HAP-1 (cell line): ENCODE measurements at regions not wholly inside any gene's neighbourhood (a gene's known extent, or its start where the extent isn't known, plus 50 kb on each side); places are given as distances from the start of the nearest gene placed in this dataset.
"Not testable (repeated sequence)": the region's sequence is repeated elsewhere in the genome, so short reads cannot be mapped to it uniquely, and the experiment has no call there.

Source experiments
- DNase-seq, 2 experiments: peaks; one replicate each; pipeline ENCODE4 v3.0.0-alpha.2; 2016 to 2020; ENCODE audit warnings: low spot score in 2 of 2
- H3K27me3 ChIP-seq: fragments of 250-450 bp; sonication (Bioruptor Pico); 2 replicates; pipeline ENCODE4 v1.5.1; 2020; ENCODE audit warnings: low read depth, mild to moderate bottlenecking, moderate library complexity
- H3K36me3 ChIP-seq: fragments of 250-450 bp; sonication (Bioruptor Pico); replicated peaks from 2 replicates; pipeline ENCODE4 v1.5.1; 2020; ENCODE audit warnings: mild to moderate bottlenecking
- H3K4me1 ChIP-seq: fragments of 250-450 bp; sonication (Bioruptor Pico); 2 replicates; pipeline ENCODE4 v1.5.1; 2020; ENCODE audit warnings: mild to moderate bottlenecking
- H3K4me3 ChIP-seq: fragments of 250-450 bp; sonication (Bioruptor Pico); 2 replicates; pipeline ENCODE4 v1.5.1; 2020; ENCODE audit warnings: mild to moderate bottlenecking, moderate library complexity
- H3K9me3 ChIP-seq: fragments of 250-450 bp; sonication (Bioruptor Pico); 2 replicates; pipeline ENCODE4 v1.5.1; 2020; ENCODE audit warnings: mild to moderate bottlenecking, moderate library complexity
- in situ Hi-C: fragments of 300-500 bp; cut with MboI; formaldehyde crosslinking; loops from 3 replicates; pipeline ENCODE4 v1.14.3; 2020; ENCODE audit warnings: low sequenced_read_pairs, inconsistent platforms, mixed read lengths

DNA sequence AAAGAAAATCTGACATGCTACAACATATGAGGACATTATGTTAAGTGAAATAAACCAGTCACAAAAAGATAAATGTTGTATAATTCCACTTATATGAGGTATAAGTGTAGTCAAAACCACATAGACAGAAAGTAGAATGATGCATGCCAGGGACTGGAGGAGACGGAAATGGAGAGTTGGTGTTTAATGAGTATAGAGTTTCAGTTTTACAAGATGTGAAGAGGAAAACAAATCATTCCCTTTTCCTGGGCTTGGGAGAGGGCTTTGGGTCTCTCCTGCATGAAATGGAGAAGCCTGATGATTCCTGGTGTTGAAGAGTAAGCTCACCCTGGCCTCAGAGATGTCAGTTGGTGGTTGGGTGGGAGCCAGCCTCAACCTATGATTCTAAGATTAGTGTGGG, 158.4 kb upstream of the PLXNC1 start:
- Histone ChIP-seq H3K4me1 (no peaks in the 10 kb centered on the region), H3K27me3 (no peaks in the 10 kb centered on the region), H3K36me3 (no peaks in the 10 kb centered on the region), H3K4me3 (no peak overlapping the region), H3K9me3 (no peaks in the 10 kb centered on the region)
- DNase-seq = no peak
- in situ Hi-C loops = no loop called here

DNA sequence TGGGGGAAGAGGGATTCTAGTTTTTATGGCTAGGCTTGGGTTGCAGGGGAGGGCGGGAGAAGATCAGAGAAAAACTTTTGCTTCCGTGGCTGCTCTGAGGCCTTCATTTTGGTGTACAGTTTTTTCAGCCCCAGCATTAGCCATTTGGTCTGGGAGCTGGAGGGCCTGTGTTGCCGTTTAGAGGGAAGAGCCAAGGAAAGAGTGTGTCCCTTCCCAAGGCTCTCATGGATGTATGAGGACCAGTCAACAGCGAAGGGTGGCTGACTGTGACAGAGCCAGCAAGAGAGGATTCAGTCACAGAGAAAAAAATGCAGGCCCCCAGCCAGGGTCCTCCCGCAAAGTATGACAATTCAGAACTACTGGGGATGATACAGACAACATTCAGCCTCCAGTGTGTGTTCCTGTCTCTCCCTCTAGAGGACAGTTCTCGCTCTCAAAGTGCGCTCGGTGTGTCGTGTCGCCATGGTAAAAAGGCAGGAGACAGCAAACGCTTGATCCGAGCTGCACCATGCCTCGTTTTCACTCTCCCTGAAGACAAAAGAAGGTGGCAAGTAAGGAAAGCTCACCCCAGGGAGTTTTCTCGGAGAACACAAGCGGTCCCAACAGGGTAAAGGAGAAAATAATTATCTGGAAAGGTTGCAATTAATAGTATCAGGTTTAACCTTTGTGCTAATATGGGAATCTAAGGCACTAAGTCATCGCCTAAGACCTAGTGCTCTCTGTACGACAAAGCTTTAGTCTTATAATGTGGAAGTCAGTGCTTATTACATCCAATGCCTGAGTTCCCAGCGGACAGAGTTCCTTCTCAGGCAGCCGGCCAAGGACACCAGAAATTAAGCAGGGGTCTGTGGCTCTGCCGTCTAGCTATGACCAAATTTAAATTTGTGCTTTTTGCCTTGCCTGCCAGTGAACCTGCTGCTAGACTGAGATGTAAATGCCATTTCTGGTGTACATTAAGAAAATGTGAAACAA, 157.3 kb upstream of the PLXNC1 start:
- H3K4me1 ChIP-seq = no peaks in the 10 kb centered on the region
- peak in 1 of 2 experiments; percentile 24 for DNase-seq
- H3K4me3 ChIP-seq = no peak overlapping the region
- no peaks in the 10 kb centered on the region for H3K9me3 ChIP-seq
- no peaks in the 10 kb centered on the region for H3K27me3 ChIP-seq
- in situ Hi-C loops = no loop called here
- H3K36me3 ChIP-seq = no peaks in the 10 kb centered on the region

DNA sequence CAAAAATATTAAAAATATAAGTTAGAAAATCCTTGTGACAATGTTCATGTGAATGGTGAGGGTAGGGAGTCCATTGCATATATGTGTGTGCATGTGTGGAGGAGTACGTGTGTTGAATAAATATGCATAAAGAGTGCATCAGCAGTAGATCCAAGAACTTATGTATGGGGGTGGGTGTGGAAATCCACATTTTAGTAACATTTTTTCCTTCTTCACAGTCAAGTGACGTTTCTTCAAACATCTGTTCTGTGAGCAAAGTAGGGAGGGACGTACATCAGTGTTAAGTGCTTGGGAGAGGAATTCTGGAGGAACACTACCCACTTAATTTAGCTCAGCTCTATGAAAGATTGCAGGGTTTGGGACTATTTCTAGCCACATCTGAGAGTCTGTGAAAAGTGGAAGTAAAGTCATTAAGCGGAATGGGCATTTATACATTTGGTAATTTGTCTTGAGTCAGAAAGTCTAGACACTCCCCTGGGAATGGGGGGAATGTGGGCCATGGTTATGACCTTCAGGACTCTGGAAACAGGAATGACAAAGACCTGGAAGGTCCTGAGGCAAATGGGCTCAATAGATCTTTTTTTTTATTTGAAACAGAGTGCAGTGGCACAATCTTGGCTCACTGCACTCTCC, 156.4 kb upstream of the PLXNC1 start:
- Histone ChIP-seq H3K27me3 (no peaks in the 10 kb centered on the region), H3K4me1 (no peaks in the 10 kb centered on the region), H3K9me3 (no peaks in the 10 kb centered on the region), H3K4me3 (no peak overlapping the region), H3K36me3 (no peaks in the 10 kb centered on the region)
- in situ Hi-C loops = no loop called here
- DNase-seq = no peak

DNA sequence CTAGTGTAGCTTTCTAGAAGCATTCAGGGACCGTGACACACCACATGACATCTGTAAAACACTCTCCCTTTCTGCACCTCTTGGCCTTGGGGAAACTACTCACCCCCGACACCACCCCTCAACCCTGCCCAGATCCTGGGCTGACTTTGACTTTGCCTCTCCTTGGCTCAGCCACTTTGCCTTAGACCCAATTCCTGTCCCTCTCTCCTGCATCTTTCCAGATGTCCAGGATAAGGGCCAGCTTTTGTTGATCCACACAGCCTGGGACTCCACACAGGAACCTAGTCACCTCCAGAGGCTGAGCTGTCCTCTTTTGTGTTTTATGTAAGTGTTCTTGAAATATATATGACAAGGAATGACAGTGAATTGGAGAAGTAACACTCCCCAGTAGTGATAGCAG, 153.7 kb upstream of the PLXNC1 start:
- Histone ChIP-seq H3K4me1 (no peaks in the 10 kb centered on the region), H3K4me3 (no peak overlapping the region), H3K36me3 (no peaks in the 10 kb centered on the region), H3K9me3 (no peaks in the 10 kb centered on the region), H3K27me3 (no peaks in the 10 kb centered on the region)
- no peak for DNase-seq
- in situ Hi-C loops = no loop called here

DNA sequence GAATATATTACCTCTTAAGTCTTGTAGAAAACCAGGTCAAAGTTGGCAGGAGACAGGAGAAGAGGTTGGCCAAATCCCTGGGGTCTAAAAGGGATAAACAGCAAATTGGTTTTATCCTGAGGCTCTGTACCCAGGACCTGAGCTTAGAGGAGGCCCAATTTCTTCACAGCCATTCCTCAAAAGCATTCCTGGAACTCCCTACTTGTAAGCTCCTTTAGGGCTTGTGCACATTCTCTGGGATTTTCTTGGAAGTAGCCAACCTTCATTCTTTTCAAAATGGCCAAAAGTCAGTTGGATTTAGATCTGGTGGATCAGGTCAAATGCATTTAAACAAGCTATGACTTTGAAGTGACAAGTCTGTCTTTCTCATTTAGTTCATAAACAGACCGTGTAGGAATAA, 152.1 kb upstream of the PLXNC1 start:
- in situ Hi-C loops = no loop called here
- Histone ChIP-seq H3K9me3 (no peaks in the 10 kb centered on the region), H3K4me1 (no peaks in the 10 kb centered on the region), H3K4me3 (no peak overlapping the region), H3K36me3 (no peaks in the 10 kb centered on the region), H3K27me3 (no peaks in the 10 kb centered on the region; the same call in 1 of the 2 replicates)
- DNase-seq = no peak

DNA sequence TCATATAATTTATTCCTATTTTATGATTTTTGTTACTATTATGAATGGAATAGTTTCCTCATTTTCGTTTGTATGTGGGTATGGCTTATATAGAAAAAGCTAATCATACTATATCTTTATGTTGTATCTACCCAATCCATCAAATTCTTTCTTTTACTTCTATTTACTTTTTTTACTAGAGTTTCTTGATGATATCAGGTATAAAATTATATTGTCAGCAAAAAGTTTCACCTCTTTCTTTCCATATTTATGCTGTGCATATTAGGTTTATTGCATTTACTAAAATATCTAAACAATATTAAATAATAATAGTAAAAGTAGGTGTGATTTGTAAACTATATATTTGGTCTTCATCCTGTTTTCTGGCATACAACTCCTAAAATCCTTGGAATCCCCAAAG, 146.7 kb upstream of the PLXNC1 start:
- Histone ChIP-seq H3K36me3 (no peaks in the 10 kb centered on the region), H3K9me3 (no peaks in the 10 kb centered on the region), H3K4me3 (no peak overlapping the region), H3K4me1 (no peaks in the 10 kb centered on the region), H3K27me3 (no peaks in the 10 kb centered on the region; the same call in 1 of the 2 replicates)
- in situ Hi-C loops = no loop called here
- DNase-seq = no peak

DNA sequence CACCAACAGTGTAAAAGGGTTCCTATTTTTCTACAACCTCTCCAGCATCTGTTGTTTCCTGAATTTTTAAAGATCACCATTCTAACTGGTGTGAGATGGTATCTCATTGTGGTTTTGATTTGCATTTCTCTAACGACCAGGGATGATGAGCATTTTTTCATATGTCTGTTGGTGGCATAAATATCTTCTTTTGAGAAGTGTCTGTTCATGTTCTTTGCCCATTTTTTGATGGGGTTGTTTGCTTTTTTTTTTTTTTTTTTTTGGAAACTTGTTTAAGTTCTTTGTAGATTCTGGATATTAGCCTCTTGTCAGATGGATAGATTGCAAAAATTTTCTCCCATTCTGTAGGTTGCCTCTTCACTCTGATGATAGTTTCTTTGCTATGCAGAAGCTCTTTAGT, 145.5 kb upstream of the PLXNC1 start:
- H3K9me3 ChIP-seq, H3K4me1 ChIP-seq, H3K36me3 ChIP-seq, H3K4me3 ChIP-seq, H3K27me3 ChIP-seq, DNase-seq, in situ Hi-C loops: not testable (repeated sequence)

DNA sequence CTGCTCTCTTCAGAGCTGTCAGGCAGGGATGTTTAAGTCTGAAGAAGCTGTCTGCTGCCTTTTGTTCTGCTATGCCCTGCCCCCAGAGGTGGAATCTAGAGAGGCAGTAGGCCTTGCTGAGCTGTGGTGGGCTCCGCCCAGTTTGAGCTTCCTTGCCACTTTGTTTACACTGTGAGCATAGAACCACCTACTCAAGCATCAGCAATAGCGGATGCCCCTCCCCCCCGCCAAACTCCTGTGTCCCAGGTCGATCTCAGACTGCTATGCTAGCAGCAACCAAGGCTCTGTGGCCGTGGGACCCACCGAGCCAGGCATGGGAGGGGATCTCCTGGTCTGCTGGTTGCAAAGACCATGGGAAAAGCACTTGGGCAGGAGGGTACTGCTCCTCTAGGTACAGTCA, 140.5 kb upstream of the PLXNC1 start:
- peak in 1 of 2 experiments; percentile 60 for DNase-seq
- H3K4me3 ChIP-seq, H3K4me1 ChIP-seq, H3K27me3 ChIP-seq, H3K9me3 ChIP-seq, H3K36me3 ChIP-seq, in situ Hi-C loops: not testable (repeated sequence)

DNA sequence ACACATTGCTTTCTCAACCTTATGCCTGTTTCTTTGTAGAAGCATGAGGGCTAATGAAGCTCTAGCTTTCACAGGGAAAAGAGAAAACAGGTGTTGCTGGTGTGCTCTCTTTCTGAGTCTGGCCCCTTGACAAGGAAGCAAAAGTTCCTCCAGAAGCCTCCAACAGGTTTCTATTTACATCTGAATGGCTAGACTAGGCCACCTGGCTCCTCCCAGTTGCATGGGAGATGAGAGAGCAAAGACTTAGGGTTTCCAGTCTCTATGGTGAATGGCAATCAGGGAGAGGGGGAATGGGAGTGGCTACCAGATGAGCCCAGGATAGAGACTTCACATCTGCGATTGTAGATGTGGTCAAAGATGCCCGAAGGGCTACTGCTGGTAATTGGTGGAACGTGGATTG, 138.1 kb upstream of the PLXNC1 start:
- no peaks in the 10 kb centered on the region for H3K9me3 ChIP-seq
- no peaks in the 10 kb centered on the region for H3K27me3 ChIP-seq
- H3K4me1 ChIP-seq = no peaks in the 10 kb centered on the region
- no peak for DNase-seq
- H3K4me3 ChIP-seq = no peak overlapping the region
- in situ Hi-C loops = no loop called here
- H3K36me3 ChIP-seq = no peaks in the 10 kb centered on the region

DNA sequence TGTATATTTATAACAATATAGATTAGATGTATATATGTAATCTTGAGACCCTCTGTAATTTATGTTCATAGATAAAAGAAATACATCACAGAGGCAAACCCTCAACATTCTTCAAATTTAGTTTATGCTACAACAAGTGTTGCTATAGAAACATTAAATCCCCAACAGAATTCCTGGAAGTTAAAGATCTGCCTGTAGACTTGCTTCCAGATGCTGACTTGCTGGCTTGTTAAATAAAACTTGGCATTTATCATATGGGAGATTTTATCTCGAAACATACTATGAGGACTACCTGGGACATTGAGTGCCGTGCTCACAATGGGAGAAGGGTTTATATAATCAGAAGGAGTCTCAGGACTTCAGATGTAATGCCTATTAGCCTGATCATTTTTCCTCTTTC, 136.3 kb upstream of the PLXNC1 start:
- H3K4me1 ChIP-seq = no peaks in the 10 kb centered on the region
- H3K36me3 ChIP-seq = no peaks in the 10 kb centered on the region
- no peaks in the 10 kb centered on the region; the same call in 1 of the 2 replicates for H3K9me3 ChIP-seq
- H3K4me3 ChIP-seq = no peak overlapping the region
- in situ Hi-C loops = no loop called here
- H3K27me3 ChIP-seq = no peaks in the 10 kb centered on the region
- no peak for DNase-seq

DNA sequence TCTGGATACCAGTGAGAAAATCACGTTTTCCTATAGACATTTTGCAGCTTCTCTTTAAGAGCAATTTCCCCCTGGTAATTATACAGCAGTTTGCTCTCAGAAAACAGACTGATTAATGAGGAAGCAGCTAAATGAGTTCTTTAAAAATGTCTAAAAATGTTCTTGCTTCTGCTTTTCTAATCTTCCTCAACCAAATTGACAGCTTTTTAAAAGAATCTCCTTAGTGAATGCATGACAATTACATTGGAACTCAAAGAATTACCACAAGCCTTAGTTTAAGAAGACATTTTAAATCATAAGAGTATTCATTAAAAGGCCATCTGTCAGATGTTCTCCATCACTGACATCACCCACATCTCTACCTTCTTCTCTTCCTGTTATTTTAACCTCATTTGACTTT, 135.8 kb upstream of the PLXNC1 start:
- no peaks in the 10 kb centered on the region for H3K36me3 ChIP-seq
- H3K4me3 ChIP-seq = no peak overlapping the region
- H3K27me3 ChIP-seq = no peaks in the 10 kb centered on the region
- DNase-seq = no peak
- in situ Hi-C loops = no loop called here
- peaks cover 4% of the 10 kb centered on the region for H3K9me3 ChIP-seq
- no peaks in the 10 kb centered on the region for H3K4me1 ChIP-seq

DNA sequence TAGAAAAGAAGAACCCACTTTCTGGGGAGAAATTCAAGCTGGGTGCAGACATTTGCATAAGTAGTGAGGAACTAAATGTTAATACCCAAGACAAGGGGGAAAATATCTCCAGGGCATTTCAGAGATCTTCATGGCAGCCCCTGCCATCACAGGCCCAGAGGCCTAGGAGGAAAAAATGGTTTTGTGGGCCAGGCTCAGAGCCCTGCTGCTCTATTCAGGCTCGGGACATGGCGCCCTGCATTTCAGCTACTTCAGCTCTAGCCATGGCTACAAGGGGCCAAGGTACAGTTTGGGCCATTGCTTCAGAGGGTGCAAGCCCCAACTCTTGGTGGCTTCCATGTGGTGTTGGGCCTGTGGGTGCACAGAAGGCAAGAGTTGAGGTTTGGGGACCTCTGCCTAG, 131.1 kb upstream of the PLXNC1 start:
- H3K4me1 ChIP-seq, H3K36me3 ChIP-seq, H3K9me3 ChIP-seq, H3K4me3 ChIP-seq, H3K27me3 ChIP-seq, in situ Hi-C loops, DNase-seq: not testable (repeated sequence)

DNA sequence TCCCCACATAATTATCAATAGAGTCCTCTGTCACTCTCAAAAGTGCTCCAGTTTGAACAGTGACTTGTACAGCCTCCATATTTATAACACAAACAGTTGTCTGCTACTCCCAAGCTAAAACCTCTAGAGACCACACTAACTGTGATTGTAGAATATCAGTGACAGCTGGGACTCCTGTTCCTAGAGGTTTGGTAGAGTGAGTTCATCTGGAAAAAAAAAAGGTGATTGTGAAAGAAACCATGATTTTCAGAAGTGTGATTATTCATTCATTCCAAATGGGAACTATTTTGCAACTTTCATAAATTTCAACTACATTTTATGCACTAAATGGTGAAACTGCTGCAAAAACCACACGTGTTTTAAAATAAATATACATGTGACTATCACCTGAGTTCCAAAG, 128.0 kb upstream of the PLXNC1 start:
- DNase-seq = no peak
- Histone ChIP-seq H3K9me3 (peaks cover 18% of the 10 kb centered on the region), H3K36me3 (no peaks in the 10 kb centered on the region), H3K27me3 (no peaks in the 10 kb centered on the region), H3K4me3 (no peak overlapping the region), H3K4me1 (no peaks in the 10 kb centered on the region)
- in situ Hi-C loops = no loop called here

DNA sequence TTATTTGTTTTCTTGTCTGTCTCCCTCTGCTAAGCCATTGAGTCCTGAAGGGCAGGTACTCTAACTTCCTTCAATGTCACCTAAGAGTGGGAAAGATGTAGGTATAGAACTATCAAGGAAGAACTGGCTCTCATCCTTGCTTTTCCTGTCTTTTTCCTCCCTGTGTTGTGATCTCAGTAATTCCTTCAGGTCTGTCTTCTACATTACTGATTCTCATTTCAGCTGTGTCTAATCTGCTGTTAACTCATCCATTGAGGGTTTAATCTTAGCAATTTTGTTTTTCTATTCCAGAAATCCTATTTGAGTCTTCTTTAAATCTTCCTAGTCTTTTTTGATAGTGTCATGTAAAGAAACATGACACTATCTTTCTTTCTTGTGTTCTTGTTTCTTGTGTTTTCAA, 124.5 kb upstream of the PLXNC1 start:
- Histone ChIP-seq H3K4me1 (no peaks in the 10 kb centered on the region), H3K9me3 (0 out of 2 replicates have a peak, but pooled peaks cover 9% of the 10 kb centered on the region), H3K36me3 (no peaks in the 10 kb centered on the region), H3K4me3 (no peak overlapping the region), H3K27me3 (no peaks in the 10 kb centered on the region)
- DNase-seq = no peak
- in situ Hi-C loops = no loop called here
